Trophoblast cell (in vitro differentiated cells and primary cell): ENCODE measurements at regions not wholly inside any gene's neighbourhood (a gene's known extent, or its start where the extent isn't known, plus 50 kb on each side); places are given as distances from the start of the nearest gene placed in this dataset.
"Not testable (repeated sequence)": the region's sequence is repeated elsewhere in the genome, so short reads cannot be mapped to it uniquely, and the experiment has no call there.

Source experiments
- DNase-seq, 2 donors: peaks; one replicate each; pipeline ENCODE4 v3.0.0-alpha.2; 2016
- H2AFZ ChIP-seq: 2 replicates; pipeline ENCODE4 v1.6.1; 2013; ENCODE audit warnings: low read length, moderate library complexity, mild to moderate bottlenecking; ENCODE audit not compliant: insufficient read depth, poor library complexity
- H2AK5ac ChIP-seq: 2 replicates; pipeline ENCODE4 v1.6.1; 2013; ENCODE audit warnings: mild to moderate bottlenecking, low read length
- H2BK120ac ChIP-seq: 2 replicates; pipeline ENCODE4 v1.6.1; 2013; ENCODE audit warnings: low read length, mild to moderate bottlenecking, moderate library complexity; ENCODE audit not compliant: insufficient read depth, poor library complexity
- H2BK12ac ChIP-seq: 2 replicates; pipeline ENCODE4 v1.6.1; 2013; ENCODE audit warnings: mild to moderate bottlenecking, low read length, moderate library complexity
- H2BK5ac ChIP-seq: 2 replicates; pipeline ENCODE4 v1.6.1; 2013; ENCODE audit warnings: low read length, low read depth, moderate library complexity, mild to moderate bottlenecking; ENCODE audit not compliant: poor library complexity
- H3K14ac ChIP-seq: 2 replicates; pipeline ENCODE4 v1.6.1; 2013; ENCODE audit warnings: mild to moderate bottlenecking, low read length
- H3K18ac ChIP-seq: 2 replicates; pipeline ENCODE4 v1.6.1; 2013; ENCODE audit warnings: mild to moderate bottlenecking, low read length
- H3K23ac ChIP-seq: 2 replicates; pipeline ENCODE4 v1.6.1; 2013; ENCODE audit warnings: low read length
- H3K27ac ChIP-seq: 2 replicates; pipeline ENCODE4 v1.5.1; 2013; ENCODE audit warnings: low read depth, mild to moderate bottlenecking, inconsistent platforms, low read length, moderate library complexity
- H3K27me3 ChIP-seq: 2 replicates; pipeline ENCODE4 v1.6.1; 2013; ENCODE audit warnings: inconsistent platforms, mild to moderate bottlenecking, low read length, moderate library complexity; ENCODE audit not compliant: insufficient read depth
- H3K36me3 ChIP-seq, 2 experiments: 1 replicate in 1 of 2; 2 replicates in 1 of 2; pipeline ENCODE4 v1.6.1; 2013; ENCODE audit warnings: low read length in 2 of 2, mild to moderate bottlenecking in 2 of 2, moderate library complexity in 1 of 2; ENCODE audit not compliant: insufficient read depth in 2 of 2, control insufficient read depth in 1 of 2
- H3K4ac ChIP-seq: 2 replicates; pipeline ENCODE4 v1.6.1; 2013; ENCODE audit warnings: low read depth, mild to moderate bottlenecking, low read length, moderate library complexity
- H3K4me1 ChIP-seq, 2 experiments: 1 replicate in 1 of 2; 2 replicates in 1 of 2; pipeline ENCODE4 v1.6.1; 2013; ENCODE audit warnings: low read length in 2 of 2, mild to moderate bottlenecking in 2 of 2, moderate library complexity in 1 of 2; ENCODE audit not compliant: insufficient read depth in 2 of 2, control insufficient read depth in 1 of 2
- H3K4me2 ChIP-seq: 2 replicates; pipeline ENCODE4 v1.6.1; 2013; ENCODE audit warnings: inconsistent platforms, mild to moderate bottlenecking, low read length, moderate library complexity
- H3K4me3 ChIP-seq: 2 replicates; pipeline ENCODE4 v1.5.1; 2013; ENCODE audit warnings: mild to moderate bottlenecking, low read depth, low read length, inconsistent platforms
- H3K79me1 ChIP-seq: one replicate; pipeline ENCODE4 v1.6.1; 2013; ENCODE audit warnings: low read length
- H3K79me2 ChIP-seq: 2 replicates; pipeline ENCODE4 v1.6.1; 2013; ENCODE audit warnings: low read length, mild to moderate bottlenecking; ENCODE audit not compliant: control insufficient read depth, insufficient read depth, poor library complexity
- H3K9ac ChIP-seq: 2 replicates; pipeline ENCODE4 v1.6.1; 2013; ENCODE audit warnings: mild to moderate bottlenecking, low read length
- H3K9me3 ChIP-seq: 2 replicates; pipeline ENCODE4 v1.6.1; 2013; ENCODE audit warnings: low read depth, mild to moderate bottlenecking, control low read depth, inconsistent platforms, low read length; ENCODE audit not compliant: insufficient read depth
- H4K12ac ChIP-seq: 2 replicates; pipeline ENCODE4 v1.6.1; 2013; ENCODE audit warnings: low read depth, mild to moderate bottlenecking, low read length, moderate library complexity
- H4K8ac ChIP-seq: 2 replicates; pipeline ENCODE4 v1.6.1; 2013; ENCODE audit warnings: low read depth, mild to moderate bottlenecking, low read length, moderate library complexity
- H4K91ac ChIP-seq: one replicate; pipeline ENCODE4 v1.6.1; 2013; ENCODE audit warnings: low read depth, mild to moderate bottlenecking, low read length, moderate library complexity
- WGBS: extraction: QIAGEN DNeasy Blood & Tissue Kit; methylation state at CpG from one replicate; pipeline ENCODE4 v1.1.7; 2013; ENCODE audit warnings: missing lambda C conversion rate; ENCODE audit not compliant: insufficient read length, insufficient coverage; ENCODE audit errors: extremely low coverage; 5-methylcytosine and 5-hydroxymethylcytosine counted together

GRCh38 chr5:21341203-21341947 is 1353.4 kb upstream of the CDH18 start:
- H3K4ac ChIP-seq, H2BK120ac ChIP-seq, H3K79me2 ChIP-seq, H3K9ac ChIP-seq, H2AK5ac ChIP-seq, H2BK5ac ChIP-seq, H3K14ac ChIP-seq, H3K27me3 ChIP-seq, H4K12ac ChIP-seq, H3K23ac ChIP-seq, H3K18ac ChIP-seq, H3K4me3 ChIP-seq, DNase-seq, H4K91ac ChIP-seq, H2AFZ ChIP-seq, H3K79me1 ChIP-seq, H3K36me3 ChIP-seq, H3K27ac ChIP-seq, H4K8ac ChIP-seq, H3K4me2 ChIP-seq, H3K9me3 ChIP-seq, H3K4me1 ChIP-seq, H2BK12ac ChIP-seq: not testable (repeated sequence)
- no CpG with 5 or more reads among the region's 68 CpGs for WGBS

DNA sequence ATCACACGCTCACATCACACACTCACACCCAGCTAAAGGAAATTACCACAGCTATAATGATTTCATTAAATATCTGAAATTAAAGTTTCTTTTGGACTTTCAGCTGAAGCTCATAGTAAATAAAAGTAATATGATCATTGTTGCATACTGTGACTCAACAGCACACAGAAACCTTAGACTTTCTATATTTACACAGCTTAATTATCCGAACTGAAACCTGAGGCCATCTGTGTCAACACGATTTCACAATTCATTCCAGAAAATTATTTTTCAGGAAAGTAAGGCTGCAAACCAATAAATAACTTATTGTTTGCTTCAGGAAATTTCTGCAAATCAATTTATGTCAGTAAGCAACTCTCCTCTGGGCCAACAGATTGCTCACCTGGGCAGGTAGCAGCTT is 1352.2 kb upstream of the CDH18 start:
- H4K91ac ChIP-seq, H4K12ac ChIP-seq, H3K79me1 ChIP-seq, H2BK12ac ChIP-seq, H2BK120ac ChIP-seq, H3K9me3 ChIP-seq, H3K14ac ChIP-seq, H3K18ac ChIP-seq, H2AFZ ChIP-seq, H2BK5ac ChIP-seq, H3K79me2 ChIP-seq, H3K23ac ChIP-seq, H3K27ac ChIP-seq, H3K4me1 ChIP-seq, H3K27me3 ChIP-seq, H4K8ac ChIP-seq, H3K4me3 ChIP-seq, DNase-seq, H3K36me3 ChIP-seq, H3K4ac ChIP-seq, H3K4me2 ChIP-seq, H3K9ac ChIP-seq, H2AK5ac ChIP-seq: not testable (repeated sequence)
- WGBS, result no CpG with 5 or more reads among the region's 3 CpGs

DNA sequence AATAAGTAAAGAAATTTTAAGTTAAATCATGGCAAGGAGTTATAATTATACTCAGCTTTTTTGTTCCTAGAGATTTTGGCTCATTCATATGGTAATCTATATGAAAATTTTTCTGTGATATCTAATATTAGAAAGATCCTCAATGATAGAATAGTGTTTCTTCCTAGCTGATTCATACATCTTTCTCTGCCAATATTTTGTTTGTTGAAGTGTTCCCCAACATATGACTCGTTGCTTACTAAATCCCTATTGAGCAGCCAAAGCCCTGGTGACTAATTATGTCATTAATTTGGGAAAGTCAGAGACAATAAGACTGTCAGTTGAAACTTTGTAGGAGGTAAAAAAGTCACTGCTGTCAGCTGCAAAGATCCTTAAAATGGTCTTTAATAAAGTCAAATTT is 1348.5 kb upstream of the CDH18 start:
- not testable (repeated sequence) for DNase-seq, H3K14ac ChIP-seq, H2BK12ac ChIP-seq, H2BK5ac ChIP-seq, H3K4me1 ChIP-seq, H3K79me1 ChIP-seq, H3K4me3 ChIP-seq, H3K36me3 ChIP-seq, H3K9me3 ChIP-seq, H3K4ac ChIP-seq, H3K79me2 ChIP-seq, H3K4me2 ChIP-seq, H2BK120ac ChIP-seq, H3K27me3 ChIP-seq, H3K23ac ChIP-seq, H3K18ac ChIP-seq, H2AK5ac ChIP-seq, H4K12ac ChIP-seq, H3K27ac ChIP-seq, H4K91ac ChIP-seq, H2AFZ ChIP-seq, H4K8ac ChIP-seq, H3K9ac ChIP-seq
- no CpG with 5 or more reads among the region's 1 CpG for WGBS

DNA sequence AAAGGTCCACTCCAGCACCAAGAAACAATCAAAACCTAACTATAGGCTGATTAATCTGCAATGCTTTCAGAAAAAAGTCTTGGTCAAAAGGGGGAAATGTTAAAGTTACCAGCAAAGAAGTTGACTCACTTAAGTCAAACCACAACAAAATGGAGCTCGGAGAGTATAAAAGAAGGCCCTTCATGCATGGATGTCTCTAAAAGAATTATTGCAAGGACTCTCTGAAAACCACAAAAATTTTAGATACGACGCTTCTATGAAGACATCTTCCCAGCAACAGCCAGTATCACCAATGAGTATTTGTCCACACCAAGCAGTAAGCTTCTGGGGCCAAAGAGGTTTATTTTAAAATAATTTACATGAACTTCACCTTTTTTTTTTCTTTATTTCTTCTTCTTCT is 1327.4 kb upstream of the CDH18 start:
- not testable (repeated sequence) for H3K4ac ChIP-seq, H3K14ac ChIP-seq, H3K4me2 ChIP-seq, H3K18ac ChIP-seq, H3K79me1 ChIP-seq, DNase-seq, H3K23ac ChIP-seq, H4K91ac ChIP-seq, H3K36me3 ChIP-seq, H2AK5ac ChIP-seq, H2BK5ac ChIP-seq, H3K27ac ChIP-seq, H2AFZ ChIP-seq, H3K4me3 ChIP-seq, H3K4me1 ChIP-seq, H4K12ac ChIP-seq, H3K9me3 ChIP-seq, H3K9ac ChIP-seq, H2BK120ac ChIP-seq, H4K8ac ChIP-seq, H2BK12ac ChIP-seq, H3K27me3 ChIP-seq, H3K79me2 ChIP-seq
- WGBS, result no CpG with 5 or more reads among the region's 3 CpGs
